A549 (cell line): ENCODE measurements at regions not wholly inside any gene's neighbourhood (a gene's known extent, or its start where the extent isn't known, plus 50 kb on each side); places are given as distances from the start of the nearest gene placed in this dataset.
A peak's percentile ranks its signal among the peaks of the same experiment; 100 is the strongest.

Experiments
- ATAC-seq, 2 experiments: fragments of 200-7000 bp in 1 of 2; fragments of >200 bp in 1 of 2; cut with Nextera tagmentation in 1 of 2; cut with Tn5 transposase in 1 of 2; 3 replicates each; pipeline versions ENCODE4 v1.8.0 to v1.9.1; 2018 to 2020; ENCODE audit warnings: mild to moderate bottlenecking in 1 of 2, moderate library complexity in 1 of 2
- CTCF ChIA-PET: fragments of 300-600 bp; sonication (Branson Sonifier 250); formaldehyde crosslinking; extraction: SDS; loops from one replicate; lab custom pipeline; 2021; ENCODE audit warnings: antibody characterized with exemption, inconsistent platforms; lab: Yijun Ruan, JAX
- POLR2A ChIA-PET: fragments of 350-600 bp; formaldehyde crosslinking; extraction: SDS; loops from one replicate; lab custom pipeline; 2021; ENCODE audit warnings: antibody characterized with exemption, inconsistent platforms; lab: Yijun Ruan, JAX
- DNase-seq, 2 experiments: peaks; one replicate each; pipeline versions ENCODE4 v3.0.0 to v3.0.0-alpha.2; 2011 to 2016; ENCODE audit warnings: low read depth in 1 of 2, low spot score in 1 of 2
- FAIRE-seq: peaks from 2 replicates; lab custom pipeline; 2011; peaks lifted over from hg19 to GRCh38; lab: Jason Lieb, UNC
- H3K27ac ChIP-seq, 2 experiments: fragments of >200 bp; sonication (Bioruptor Twin); formaldehyde crosslinking; 3 replicates each; pipeline ENCODE4 v1.5.1; 2016 to 2017
- H3K4me1 ChIP-seq: fragments of >200 bp; sonication (Bioruptor Twin); formaldehyde crosslinking; 3 replicates; pipeline ENCODE4 v1.6.1; 2016
- H3K4me2 ChIP-seq: fragments of >200 bp; sonication (Bioruptor Twin); formaldehyde crosslinking; 3 replicates; pipeline ENCODE4 v1.6.1; 2016
- H3K4me3 ChIP-seq: fragments of >200 bp; sonication (Bioruptor Twin); formaldehyde crosslinking; 3 replicates; pipeline ENCODE4 v1.5.1; 2016
- H3K9me3 ChIP-seq: fragments of >200 bp; sonication (Bioruptor Twin); formaldehyde crosslinking; 3 replicates; pipeline ENCODE4 v1.6.1; 2016
- CBX2 ChIP-seq: fragments of 200-600 bp; sonication (generic); IDR thresholded peaks from 2 replicates; pipeline ENCODE4 v1.6.1; 2016; ENCODE audit warnings: low read depth, mild to moderate bottlenecking, borderline replicate concordance
- CBX8 ChIP-seq: fragments of 200-600 bp; sonication (generic); IDR thresholded peaks from 2 replicates; pipeline ENCODE4 v1.6.1; 2016
- CHD2 ChIP-seq: fragments of 150-350 bp; IDR thresholded peaks from 2 replicates; pipeline ENCODE4 v1.6.1; 2014; ENCODE audit warnings: low read length; ENCODE audit not compliant: partially characterized antibody
- CHD4 ChIP-seq: fragments of 200-600 bp; sonication (generic); IDR thresholded peaks from 2 replicates; pipeline ENCODE4 v1.6.1; 2016; ENCODE audit warnings: antibody characterized with exemption, mild to moderate bottlenecking, borderline replicate concordance
- EHF ChIP-seq: fragments of 250-450 bp; sonication (Bioruptor Pico); IDR thresholded peaks from 2 replicates; pipeline ENCODE4 v1.5.0; 2020; ENCODE audit warnings: mild to moderate bottlenecking
- EHMT2 ChIP-seq: fragments of 200-600 bp; sonication (generic); IDR thresholded peaks from 2 replicates; pipeline ENCODE4 v1.6.1; 2016; ENCODE audit warnings: antibody characterized with exemption, low read depth, mild to moderate bottlenecking, moderate library complexity
- ELK1 ChIP-seq: fragments of 150-350 bp; IDR thresholded peaks from 2 replicates; pipeline ENCODE4 v1.6.1; 2014; ENCODE audit warnings: low read depth, mild to moderate bottlenecking, low read length
- EP300 ChIP-seq, 2 experiments: fragments of >200 bp; sonication (Bioruptor Twin); formaldehyde crosslinking; IDR thresholded peaks; 2 replicates in 1 of 2; 3 replicates in 1 of 2; pipeline ENCODE4 v1.6.1; 2016 to 2017
- HOXA7 ChIP-seq: fragments of 250-450 bp; sonication (Bioruptor Pico); IDR thresholded peaks from 2 replicates; pipeline ENCODE4 v1.5.0; 2020; ENCODE audit warnings: mild to moderate bottlenecking, moderate library complexity
- JUN ChIP-seq, 2 experiments: fragments of >200 bp; sonication (Bioruptor Twin); formaldehyde crosslinking; IDR thresholded peaks; 2 replicates in 1 of 2; 3 replicates in 1 of 2; pipeline ENCODE4 v1.6.1; 2016 to 2017
- JUNB ChIP-seq: fragments of >200 bp; sonication (Bioruptor Twin); formaldehyde crosslinking; IDR thresholded peaks from 2 replicates; pipeline ENCODE4 v1.6.1; 2016
- KDM1A ChIP-seq: fragments of 200-600 bp; sonication (generic); IDR thresholded peaks from 2 replicates; pipeline ENCODE4 v1.6.1; 2016; ENCODE audit warnings: low read depth, mild to moderate bottlenecking
- MAFK ChIP-seq: fragments of 450-650 bp; IDR thresholded peaks from 2 replicates; pipeline ENCODE4 v1.6.1; 2014; ENCODE audit not compliant: partially characterized antibody
- MYC ChIP-seq: IDR thresholded peaks from 2 replicates; pipeline ENCODE4 v1.6.1; 2012; ENCODE audit warnings: mild to moderate bottlenecking, inconsistent platforms, low read length, improper control_type of control experiment, borderline replicate concordance
- NPAS2 ChIP-seq: fragments of 250-450 bp; sonication (Bioruptor Pico); IDR thresholded peaks from 2 replicates; pipeline ENCODE4 v1.8.0; 2022; ENCODE audit warnings: mild to moderate bottlenecking, moderate library complexity, borderline replicate concordance
- NR3C1 ChIP-seq: fragments of >200 bp; sonication (Bioruptor Twin); formaldehyde crosslinking; IDR thresholded peaks from 3 replicates; pipeline ENCODE4 v1.6.1; 2017
- POLR2AphosphoS2 ChIP-seq: conservative IDR thresholded peaks from 2 replicates; pipeline ENCODE4 v1.6.1; 2012; ENCODE audit warnings: low read length, improper control_type of control experiment, inconsistent platforms
- RARB ChIP-seq: fragments of 250-450 bp; sonication (Bioruptor Pico); IDR thresholded peaks from 2 replicates; pipeline ENCODE4 v1.8.0; 2021; ENCODE audit warnings: mild to moderate bottlenecking, moderate library complexity
- RCOR1 ChIP-seq: fragments of 150-350 bp; IDR thresholded peaks from 2 replicates; pipeline ENCODE4 v1.6.1; 2014; ENCODE audit warnings: antibody characterized with exemption, low read length, low read depth
- REST ChIP-seq: fragments of 200-600 bp; sonication (generic); IDR thresholded peaks from 2 replicates; pipeline ENCODE4 v1.6.1; 2016; ENCODE audit warnings: antibody characterized with exemption, mild to moderate bottlenecking, moderate library complexity
- RFX5 ChIP-seq: fragments of 450-650 bp; IDR thresholded peaks from 2 replicates; pipeline ENCODE4 v1.7.1; 2014; ENCODE audit warnings: antibody characterized with exemption, mild to moderate bottlenecking, moderate library complexity
- SREBF2 ChIP-seq: fragments of 450-650 bp; IDR thresholded peaks from 2 replicates; pipeline ENCODE4 v1.6.1; 2014; ENCODE audit warnings: mild to moderate bottlenecking, moderate library complexity
- WGBS: methylation state at CpG from one replicate; pipeline ENCODE4 v1.1.6; 2017; ENCODE audit errors: missing lambda C conversion rate; 5-methylcytosine and 5-hydroxymethylcytosine counted together
- TF ChIP-seq, protein P1 (sequence below): fragments of 450-650 bp; IDR thresholded peaks from 2 replicates; pipeline ENCODE4 v1.6.1; 2014; ENCODE audit warnings: antibody characterized with exemption
- TF ChIP-seq, protein P2 (sequence below): fragments of 250-450 bp; sonication (Bioruptor Pico); IDR thresholded peaks from 2 replicates; pipeline ENCODE4 v1.5.0; 2021; ENCODE audit warnings: mild to moderate bottlenecking, moderate library complexity, borderline replicate concordance
- TF ChIP-seq, protein P3 (sequence below): IDR thresholded peaks from 2 replicates; pipeline ENCODE4 v1.6.1; 2012

GRCh38 chr3:76181213-76181612, 395.9 kb upstream of the ZNF717 start:
- POLR2A ChIA-PET, result no interaction called here
- no peaks in the 10 kb centered on the region for H3K4me1 ChIP-seq
- WGBS, result under 1% methylated on average over 2 of the region's 2 CpGs
- TF ChIP-seq CHD4 (no peak), MAFK (peak; percentile 37)
- TF ChIP-seq, all 56 proteins: peak for 1
- FAIRE-seq (no peak), ATAC-seq (no peak), DNase-seq (no peak)
- Histone ChIP-seq H3K4me2 (no peak overlapping the region), H3K9me3 (0 out of 3 replicates have a peak, but pooled peaks cover 2% of the 10 kb centered on the region), H3K4me3 (no peak overlapping the region), H3K27ac (no peak overlapping the region)
- CTCF ChIA-PET, result no interaction called here

GRCh38 chr3:76198086-76198485, 412.7 kb upstream of the ZNF717 start:
- no peak for DNase-seq
- no peak for ATAC-seq
- ChIA-PET CTCF (no interaction called here), POLR2A (no interaction called here)
- no peaks in the 10 kb centered on the region; the same call in 2 of the 3 replicates for H3K9me3 ChIP-seq
- H3K4me1 ChIP-seq, result no peaks in the 10 kb centered on the region
- TF ChIP-seq, protein P1, sequence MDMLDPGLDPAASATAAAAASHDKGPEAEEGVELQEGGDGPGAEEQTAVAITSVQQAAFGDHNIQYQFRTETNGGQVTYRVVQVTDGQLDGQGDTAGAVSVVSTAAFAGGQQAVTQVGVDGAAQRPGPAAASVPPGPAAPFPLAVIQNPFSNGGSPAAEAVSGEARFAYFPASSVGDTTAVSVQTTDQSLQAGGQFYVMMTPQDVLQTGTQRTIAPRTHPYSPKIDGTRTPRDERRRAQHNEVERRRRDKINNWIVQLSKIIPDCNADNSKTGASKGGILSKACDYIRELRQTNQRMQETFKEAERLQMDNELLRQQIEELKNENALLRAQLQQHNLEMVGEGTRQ, result no peak
- TF ChIP-seq ELK1 (no peak), MYC (no peak), EP300 (IDR thresholded peaks at IDR 0.05) (no peak), RFX5 (no peak), JUN (IDR thresholded peaks at IDR 0.05) (no peak), CBX2 (no peak), RARB (CRISPR knock-in tag) (no peak), NR3C1 (no peak), SREBF2 (no peak), CBX8 (no peak), EHF (CRISPR knock-in tag) (no peak)
- TF ChIP-seq, protein P2, sequence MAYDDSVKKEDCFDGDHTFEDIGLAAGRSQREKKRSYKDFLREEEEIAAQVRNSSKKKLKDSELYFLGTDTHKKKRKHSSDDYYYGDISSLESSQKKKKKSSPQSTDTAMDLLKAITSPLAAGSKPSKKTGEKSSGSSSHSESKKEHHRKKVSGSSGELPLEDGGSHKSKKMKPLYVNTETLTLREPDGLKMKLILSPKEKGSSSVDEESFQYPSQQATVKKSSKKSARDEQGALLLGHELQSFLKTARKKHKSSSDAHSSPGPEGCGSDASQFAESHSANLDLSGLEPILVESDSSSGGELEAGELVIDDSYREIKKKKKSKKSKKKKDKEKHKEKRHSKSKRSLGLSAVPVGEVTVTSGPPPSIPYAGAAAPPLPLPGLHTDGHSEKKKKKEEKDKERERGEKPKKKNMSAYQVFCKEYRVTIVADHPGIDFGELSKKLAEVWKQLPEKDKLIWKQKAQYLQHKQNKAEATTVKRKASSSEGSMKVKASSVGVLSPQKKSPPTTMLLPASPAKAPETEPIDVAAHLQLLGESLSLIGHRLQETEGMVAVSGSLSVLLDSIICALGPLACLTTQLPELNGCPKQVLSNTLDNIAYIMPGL, result no peak
- H3K4me2 ChIP-seq, result no peak overlapping the region
- no peak overlapping the region for H3K27ac ChIP-seq
- FAIRE-seq, result no peak
- WGBS, result 29% methylated on average over 1 of the region's 1 CpG
- H3K4me3 ChIP-seq, result no peak overlapping the region

GRCh38 chr3:76199382-76199781, 414.0 kb upstream of the ZNF717 start:
- no peaks in the 10 kb centered on the region; the same call in 2 of the 3 replicates for H3K9me3 ChIP-seq
- DNase-seq, result no peak
- CTCF ChIA-PET, result no interaction called here
- ATAC-seq, result no peak
- no peaks in the 10 kb centered on the region for H3K4me1 ChIP-seq
- H3K4me2 ChIP-seq, result no peak overlapping the region
- WGBS, result 3% methylated on average over 5 of the region's 5 CpGs
- H3K27ac ChIP-seq, result no peak overlapping the region
- FAIRE-seq, result no peak
- POLR2A ChIA-PET, result no interaction called here
- H3K4me3 ChIP-seq, result no peak overlapping the region
- TF ChIP-seq HOXA7, result no peak
- TF ChIP-seq CHD2, result no peak
- no peak for TF ChIP-seq RCOR1
- TF ChIP-seq CHD4, result no peak
- no peak for TF ChIP-seq EHMT2
- no peak for TF ChIP-seq KDM1A
- TF ChIP-seq, protein P3, sequence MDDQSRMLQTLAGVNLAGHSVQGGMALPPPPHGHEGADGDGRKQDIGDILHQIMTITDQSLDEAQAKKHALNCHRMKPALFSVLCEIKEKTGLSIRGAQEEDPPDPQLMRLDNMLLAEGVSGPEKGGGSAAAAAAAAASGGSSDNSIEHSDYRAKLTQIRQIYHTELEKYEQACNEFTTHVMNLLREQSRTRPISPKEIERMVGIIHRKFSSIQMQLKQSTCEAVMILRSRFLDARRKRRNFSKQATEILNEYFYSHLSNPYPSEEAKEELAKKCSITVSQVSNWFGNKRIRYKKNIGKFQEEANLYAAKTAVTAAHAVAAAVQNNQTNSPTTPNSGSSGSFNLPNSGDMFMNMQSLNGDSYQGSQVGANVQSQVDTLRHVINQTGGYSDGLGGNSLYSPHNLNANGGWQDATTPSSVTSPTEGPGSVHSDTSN, result no peak
- no peak for TF ChIP-seq RFX5
- TF ChIP-seq NR3C1, result no peak
- no peak for TF ChIP-seq CBX2
- no peak for TF ChIP-seq POLR2AphosphoS2
- no peak for TF ChIP-seq ELK1
- TF ChIP-seq NPAS2 (CRISPR knock-in tag), result no peak
- TF ChIP-seq CBX8, result no peak
- no peak for TF ChIP-seq REST
- no peak for TF ChIP-seq EHF (CRISPR knock-in tag)
- no peak for TF ChIP-seq JUNB
